ENCODE measurements at regions not wholly inside any gene's neighbourhood (a gene's known extent, or its start where the extent isn't known, plus 50 kb on each side); places are given as distances from the start of the nearest gene placed in this dataset.

- ChIA-PET CTCF (ENCODE audit: low intra/inter-chr PET ratio) (no interaction called here), POLR2A (no interaction called here)
- no peaks in the 10 kb centered on the region for H3K79me2 ChIP-seq (ENCODE audit: control insufficient read depth, insufficient read depth, low read length)
- no peak overlapping the region for H3K4me3 ChIP-seq
- DNase-seq (ENCODE audit: extremely low read depth in 1 of 4, low spot score in 3 of 4) (no peak), ATAC-seq (no peak), FAIRE-seq (no peak)
- H2AFZ ChIP-seq (ENCODE audit: low read depth, low read length), result no peak overlapping the region
- no peaks in the 10 kb centered on the region for H3K4me1 ChIP-seq (replicated peaks in 1 of 2; ENCODE audit: control insufficient read depth in 2 of 2, insufficient read depth in 2 of 2, low read length in 2 of 2)
- no peaks in the 10 kb centered on the region for H4K20me1 ChIP-seq (replicated peaks; ENCODE audit: control insufficient read depth, insufficient read depth, low read length)
- H3K4me2 ChIP-seq (ENCODE audit: insufficient read depth, low read length), result no peak overlapping the region
- 4% methylated on average over 3 of the region's 3 CpGs for WGBS (ENCODE audit: insufficient coverage, low coverage, missing lambda C conversion rate)
- TF ChIP-seq TRIM28 (IDR thresholded peaks at IDR 0.05), result no peak
- TF ChIP-seq KLF16 (IDR thresholded peaks at IDR 0.05), result no peak
- no peak for TF ChIP-seq ZNF175 (CRISPR knock-in tag; IDR thresholded peaks at IDR 0.05; ENCODE audit: low read depth)
- no peak for TF ChIP-seq TCF7 (IDR thresholded peaks at IDR 0.05; ENCODE audit: borderline replicate concordance)
- no peak for TF ChIP-seq ZNF212 (CRISPR knock-in tag; IDR thresholded peaks at IDR 0.05)
- no peak for TF ChIP-seq ZNF695 (CRISPR knock-in tag; IDR thresholded peaks at IDR 0.05)
- no peak for TF ChIP-seq IRF9 (tag; IDR thresholded peaks at IDR 0.05)
- TF ChIP-seq ZNF507 (tag; conservative IDR thresholded peaks at IDR 0.05), result no peak
- TF ChIP-seq NR4A1 (CRISPR knock-in tag; IDR thresholded peaks at IDR 0.05), result no peak
- TF ChIP-seq NR4A1 (tag; IDR thresholded peaks at IDR 0.05), result no peak
- no peak for TF ChIP-seq RBM15 (IDR thresholded peaks at IDR 0.05; ENCODE audit: insufficient read depth, low read length)
- no peak for TF ChIP-seq SMAD1 (IDR thresholded peaks at IDR 0.05; ENCODE audit: low read depth, low read length, partially characterized antibody)
- no peak for TF ChIP-seq MXI1 (IDR thresholded peaks at IDR 0.05; ENCODE audit: low read depth, low read length)
- no peak for TF ChIP-seq ETS2 (tag; IDR thresholded peaks at IDR 0.05; ENCODE audit: borderline replicate concordance, poor library complexity, severe bottlenecking)
- TF ChIP-seq HMBOX1 (IDR thresholded peaks at IDR 0.05), result no peak
- H3K36me3 ChIP-seq (ENCODE audit: control insufficient read depth, insufficient read depth, low read length), result no peaks in the 10 kb centered on the region
- no peak overlapping the region for H3K9ac ChIP-seq (ENCODE audit: insufficient read depth in 1 of 2, low read depth in 2 of 2, low read length in 2 of 2)
- in situ Hi-C loops (cut with MboI), result no loop called here
- no TSS peak for BruUV-seq (replicated peaks)
- no peaks in the 10 kb centered on the region for H3K9me3 ChIP-seq (replicated peaks; ENCODE audit: control insufficient read depth, insufficient read depth, low read depth, low read length)
- H3K27me3 ChIP-seq (ENCODE audit: control insufficient read depth in 2 of 2, insufficient read depth in 2 of 2, low read length in 2 of 2), result no peaks in the 10 kb centered on the region
- no peaks in the 10 kb centered on the region for H3K9me1 ChIP-seq (ENCODE audit: control insufficient read depth, insufficient read depth, low read length)
- intact Hi-C loops (cut with micrococcal nuclease), result no loop called here
- no peak overlapping the region for H3K27ac ChIP-seq (ENCODE audit: extremely low read depth, low read depth, low read length)
Observed at GRCh38 chr3:109229174-109229847, 87.0 kb downstream of the DPPA2 start.
